ENCODE measurements at regions not wholly inside any gene's neighbourhood (a gene's known extent, or its start where the extent isn't known, plus 50 kb on each side); places are given as distances from the start of the nearest gene placed in this dataset.
A peak's percentile ranks its signal among the peaks of the same experiment; 100 is the strongest.
"Not testable (repeated sequence)": the region's sequence is repeated elsewhere in the genome, so short reads cannot be mapped to it uniquely, and the experiment has no call there.

DNA sequence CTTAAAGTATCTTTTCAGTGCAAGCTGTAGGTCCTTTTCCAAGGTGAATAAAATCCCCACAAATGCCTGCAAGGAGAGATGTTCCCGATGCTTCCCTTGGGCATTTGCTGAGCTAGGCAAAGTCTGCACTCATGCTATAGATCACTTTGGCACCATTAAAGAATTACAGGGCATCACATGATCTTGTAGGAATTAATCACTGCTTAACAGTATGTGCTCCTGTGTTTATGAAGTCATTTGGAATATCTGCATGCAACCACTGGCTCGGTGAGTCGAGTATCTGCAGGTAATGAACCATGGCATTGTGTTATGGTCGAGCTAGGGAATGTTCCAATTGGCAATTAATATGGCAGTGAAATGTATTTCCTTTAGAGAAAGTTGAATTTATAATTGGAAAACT lies 615.1 kb downstream of the TLE1 start:
- peak; percentile 65 for DNase-seq (ENCODE audit: low spot score)

DNA sequence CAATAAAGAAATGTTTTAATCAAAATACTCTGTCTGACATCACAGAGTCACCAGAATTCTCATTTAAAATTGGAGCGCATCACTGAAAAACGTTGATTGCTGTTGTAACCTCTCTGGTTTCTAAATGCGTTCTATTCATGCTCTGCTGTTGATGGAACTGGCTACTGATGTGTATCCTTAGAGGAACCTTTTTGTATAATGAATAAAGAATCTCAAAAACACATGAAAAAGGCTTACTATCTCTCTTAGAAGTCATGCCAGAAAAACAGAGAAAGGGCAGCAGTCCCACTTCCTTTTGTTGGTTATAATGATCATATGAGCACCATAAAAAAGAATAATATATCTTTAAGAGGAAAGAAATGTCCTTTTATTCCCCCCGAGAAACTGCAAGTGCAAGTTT lies 615.5 kb downstream of the TLE1 start:
- DNase-seq (ENCODE audit: low spot score), result no peak

DNA sequence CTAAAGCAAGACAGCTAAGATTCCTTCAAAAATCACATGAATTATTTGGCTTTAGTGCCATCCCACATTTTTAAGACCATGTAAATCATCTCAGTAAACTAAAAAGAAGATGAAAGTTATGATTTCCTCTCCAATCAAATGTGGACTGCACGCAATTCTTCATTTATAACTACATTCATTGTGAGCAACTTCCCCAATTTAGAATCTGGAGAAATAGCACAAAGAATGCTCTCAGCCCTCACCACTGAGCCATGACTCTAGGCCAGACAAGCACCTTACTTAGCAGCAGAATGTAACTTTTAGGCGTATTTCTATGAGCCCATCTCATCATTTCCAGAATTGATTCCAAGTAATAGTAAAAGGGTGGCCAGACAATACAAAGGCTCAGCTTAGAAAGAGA lies 616.6 kb downstream of the TLE1 start:
- no peak for DNase-seq (ENCODE audit: low spot score)

DNA sequence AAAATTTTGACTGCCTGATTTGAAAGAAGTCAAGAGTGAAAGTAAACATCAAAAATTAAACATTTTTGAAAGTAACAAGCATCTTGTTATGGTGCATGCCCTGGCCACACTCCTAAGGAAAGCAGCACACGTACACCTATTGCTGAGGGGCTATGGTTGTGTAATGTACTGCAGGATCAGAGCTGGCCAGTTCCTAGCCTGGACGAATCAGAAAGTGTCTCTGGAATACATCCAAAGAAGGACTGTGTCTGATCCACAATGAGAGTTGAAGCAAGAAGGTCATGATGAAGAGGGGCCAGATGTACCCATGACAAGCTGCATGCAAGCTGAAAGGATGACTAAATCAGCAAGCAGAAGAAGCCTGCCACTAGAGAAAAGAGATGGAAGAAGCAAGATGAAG lies 618.2 kb downstream of the TLE1 start:
- DNase-seq (ENCODE audit: low spot score), result no peak

DNA sequence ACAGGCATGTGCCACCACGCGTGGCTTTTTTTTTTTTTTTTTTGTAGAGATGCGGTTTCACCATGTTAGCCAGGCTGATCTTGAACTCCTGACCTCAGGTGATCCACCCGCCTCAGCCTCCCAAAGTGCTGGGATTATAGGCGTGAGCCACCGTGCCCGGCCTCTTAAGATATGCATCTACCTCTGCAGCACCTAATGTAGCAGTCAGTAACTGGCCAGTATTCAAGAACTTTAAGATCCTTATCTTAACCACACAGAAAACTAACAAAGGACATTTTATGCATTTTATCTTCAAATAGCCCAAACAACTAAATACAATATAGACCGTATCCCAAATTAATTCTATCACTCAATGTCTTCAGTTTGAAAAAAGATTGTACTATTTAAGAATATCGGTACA lies 618.7 kb downstream of the TLE1 start:
- no peak for DNase-seq (ENCODE audit: low spot score)

- no peak for DNase-seq (ENCODE audit: low spot score)
Observed at GRCh38 chr9:81069923-81070322, 619.4 kb downstream of the TLE1 start.

DNA sequence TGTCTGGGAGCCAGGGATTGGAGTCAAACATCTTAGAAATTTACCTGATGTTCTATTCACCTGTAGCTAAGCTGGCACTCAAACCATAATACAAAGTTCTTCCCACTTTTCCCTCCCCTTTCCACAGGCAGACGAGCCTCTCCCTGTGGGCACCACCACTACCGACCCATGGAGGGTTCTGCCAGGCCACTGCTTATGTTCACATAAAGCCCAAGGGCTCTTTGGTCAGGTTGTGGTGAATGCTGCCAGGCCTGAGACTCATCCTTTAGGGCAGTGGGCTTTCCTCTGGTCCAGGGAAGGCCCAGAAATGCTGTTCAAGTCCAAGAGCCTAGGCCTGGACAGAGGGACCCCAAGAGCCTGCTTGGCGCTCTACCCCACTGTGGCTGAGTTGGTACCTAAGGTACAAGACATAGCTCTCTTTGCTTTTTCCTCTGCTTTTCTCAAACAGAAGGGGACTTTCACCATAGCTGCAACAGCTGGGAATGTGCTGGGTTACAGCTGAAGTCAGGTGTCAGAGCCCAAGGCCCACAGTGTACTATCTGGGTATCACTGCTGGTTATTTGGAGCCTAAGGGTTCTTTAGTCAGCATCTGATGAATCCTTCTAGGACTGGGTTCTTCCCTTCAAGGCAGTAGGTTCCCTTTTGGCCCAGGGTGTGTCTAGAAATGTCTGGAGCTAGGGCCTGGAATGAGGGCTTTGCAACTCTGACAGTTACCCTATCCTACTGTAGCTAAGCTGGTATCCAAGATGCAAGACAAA lies 620.1 kb downstream of the TLE1 start:
- no peak for DNase-seq (ENCODE audit: low spot score)

DNA sequence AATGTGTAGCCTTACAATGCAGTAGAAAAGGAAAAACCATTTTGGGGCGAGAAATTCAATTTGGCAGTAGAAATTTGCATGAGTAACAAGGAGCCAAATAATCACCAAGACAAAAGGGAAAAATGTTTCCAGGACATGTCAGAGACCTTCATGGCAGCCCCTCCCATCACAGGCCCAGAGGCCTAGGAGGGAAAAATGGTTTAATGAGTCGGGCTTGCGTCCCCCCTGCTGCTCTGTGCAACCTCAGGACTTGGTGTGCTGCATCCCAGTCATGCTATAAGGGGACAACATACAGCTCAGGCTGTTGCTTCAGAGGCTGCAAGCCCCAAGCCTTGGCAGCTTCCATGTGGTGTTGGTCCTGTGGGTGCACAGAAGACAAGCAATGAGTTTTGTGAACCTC lies 626.4 kb downstream of the TLE1 start:
- DNase-seq (ENCODE audit: low spot score), result not testable (repeated sequence)

GRCh38 chr9:81058782-81059181 lies 630.6 kb downstream of the TLE1 start:
- DNase-seq (ENCODE audit: low spot score), result peak; percentile 55

DNA sequence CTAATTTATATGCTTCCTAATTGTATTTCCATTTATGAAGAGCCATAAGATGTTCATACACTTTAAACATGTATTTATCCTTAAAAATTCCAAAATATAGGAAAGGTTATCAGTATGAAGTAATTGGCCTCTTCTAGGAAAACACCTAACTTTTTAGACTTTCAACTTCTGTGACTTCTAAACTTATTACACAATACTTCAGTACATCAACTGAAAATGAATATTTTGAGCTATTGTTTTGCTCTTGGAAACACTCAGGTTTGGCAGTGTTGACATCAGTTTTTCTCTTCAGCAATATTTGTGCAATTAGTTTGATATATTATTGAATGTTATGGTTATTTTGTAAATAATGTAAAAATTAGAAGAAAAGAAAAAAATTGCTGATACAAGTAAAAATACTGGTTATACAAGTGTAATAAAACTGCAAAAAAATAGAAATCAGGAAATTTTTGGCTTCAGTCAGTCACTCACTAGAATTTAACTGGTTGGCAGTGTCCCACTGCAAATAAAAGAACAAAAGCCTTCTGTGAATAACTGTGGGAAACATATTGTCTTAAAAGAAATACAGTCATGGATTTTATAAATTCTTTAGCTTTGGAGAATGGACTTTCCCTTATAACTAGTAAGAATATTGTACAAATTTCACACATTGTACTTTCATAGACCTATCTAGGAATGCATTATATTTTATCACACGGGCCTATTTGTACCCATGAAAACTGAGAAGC lies 635.9 kb downstream of the TLE1 start:
- DNase-seq (ENCODE audit: low spot score), result no peak

DNA sequence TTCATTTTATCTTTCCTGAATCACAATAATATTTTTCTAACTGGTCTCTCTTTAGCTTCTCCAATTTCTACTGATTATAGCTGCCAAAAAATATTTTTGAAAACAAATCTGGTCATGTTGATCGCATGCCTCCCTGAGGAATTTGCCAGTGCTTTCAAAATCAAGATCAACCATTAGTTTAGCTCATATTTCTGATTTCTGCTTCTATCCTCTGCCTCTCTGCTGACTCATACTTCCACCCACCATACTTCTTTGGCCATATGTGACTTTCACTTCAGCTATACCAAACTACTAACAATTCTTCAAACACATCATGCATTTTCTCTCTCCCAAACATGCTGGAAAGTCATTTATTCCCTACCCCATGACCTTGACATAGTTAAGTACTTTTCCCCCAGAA lies 636.5 kb downstream of the TLE1 start:
- no peak for DNase-seq (ENCODE audit: low spot score)

GRCh38 chr9:81047280-81047679 lies 642.1 kb downstream of the TLE1 start:
- no peak for DNase-seq (ENCODE audit: low spot score)

DNA sequence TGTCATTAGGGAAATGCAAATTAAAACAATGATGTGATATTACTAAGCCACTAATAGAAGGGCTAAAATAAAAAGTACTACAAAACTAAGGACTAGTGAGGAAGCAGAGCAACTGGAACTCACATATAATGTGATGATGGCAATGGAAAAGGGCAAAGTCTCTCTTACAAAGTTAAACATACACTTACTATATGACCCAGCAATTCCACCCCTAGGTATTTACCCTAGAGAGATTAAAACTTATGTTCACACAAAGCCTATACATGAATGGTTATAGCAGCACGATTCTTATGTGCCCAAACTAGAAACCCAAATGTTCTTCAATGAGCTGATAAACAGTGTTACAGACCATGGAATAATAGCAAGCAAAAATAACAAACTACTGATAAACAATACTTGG lies 643.7 kb downstream of the TLE1 start:
- no peak for DNase-seq (ENCODE audit: low spot score)

DNA sequence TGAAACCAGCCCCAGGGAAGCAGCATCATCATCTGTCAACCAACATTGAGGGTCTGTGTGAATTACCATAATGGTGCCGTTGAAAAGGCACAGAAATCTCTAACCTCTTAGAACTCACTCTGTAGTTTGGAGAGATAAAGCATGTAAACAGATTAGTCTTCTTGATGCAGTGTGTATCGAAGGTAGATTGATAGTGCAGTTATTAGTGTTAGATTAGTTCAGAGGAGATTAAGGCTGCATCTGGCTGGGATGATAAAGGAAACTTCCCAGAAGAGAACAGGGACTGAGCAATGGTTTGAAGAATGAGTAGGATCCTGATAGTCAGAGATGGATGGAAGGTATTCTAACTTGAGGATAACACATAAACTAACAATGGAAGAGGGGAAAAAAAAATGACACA lies 651.5 kb downstream of the TLE1 start:
- no peak for DNase-seq (ENCODE audit: low spot score)

DNA sequence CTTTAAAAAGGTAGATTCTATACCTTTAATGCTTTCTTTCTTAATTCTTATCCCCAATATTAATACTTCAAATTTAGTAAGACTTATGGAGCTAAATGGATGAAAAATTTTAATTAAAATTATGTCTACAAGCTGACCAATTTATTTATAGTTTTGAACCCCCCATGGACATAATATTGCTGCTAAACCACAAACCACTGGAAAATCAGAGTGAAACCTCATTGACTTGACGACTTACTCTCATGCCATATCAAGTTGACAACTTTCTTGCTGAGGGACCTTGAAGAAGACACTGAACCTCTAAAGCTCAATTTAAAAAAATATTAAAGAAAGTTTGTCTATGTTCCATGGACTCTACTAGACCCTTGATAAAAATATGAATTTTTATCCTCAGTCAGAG lies 653.7 kb downstream of the TLE1 start:
- no peak for DNase-seq (ENCODE audit: low spot score)

- no peak for DNase-seq (ENCODE audit: low spot score)
Observed at GRCh38 chr9:81035171-81035570, 654.2 kb downstream of the TLE1 start.

- DNase-seq (ENCODE audit: low spot score), result peak; percentile 62
Observed at GRCh38 chr9:81032831-81033230, 656.5 kb downstream of the TLE1 start.

- peak; percentile 84 for DNase-seq (ENCODE audit: low spot score)
Observed at GRCh38 chr9:81032030-81032572, 657.2 kb downstream of the TLE1 start.

- peak; percentile 89 for DNase-seq (ENCODE audit: low spot score)
Observed at GRCh38 chr9:81031422-81032029, 657.8 kb downstream of the TLE1 start.

DNA sequence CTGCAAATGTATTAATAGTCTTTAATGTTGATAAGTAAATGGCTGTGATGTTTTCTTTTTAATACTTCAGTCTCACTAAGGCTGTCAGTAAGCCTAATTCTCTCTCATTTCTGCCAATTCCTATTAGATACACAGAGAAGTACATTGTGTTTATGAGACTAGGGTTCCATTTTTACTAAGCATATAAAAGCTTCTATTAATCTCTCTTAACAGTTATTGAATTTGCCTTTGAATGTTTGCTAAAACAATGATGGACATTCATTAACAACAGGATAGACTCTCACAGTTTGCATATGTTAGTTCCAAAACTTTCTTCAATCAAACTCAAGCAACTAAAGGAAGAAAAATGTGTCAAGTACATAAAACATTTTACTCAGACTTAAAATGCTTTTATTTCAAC lies 659.3 kb downstream of the TLE1 start:
- DNase-seq (ENCODE audit: low spot score), result no peak

- peak; percentile 97 for DNase-seq (ENCODE audit: low spot score)
Observed at GRCh38 chr9:81028504-81028903, 660.8 kb downstream of the TLE1 start.

- DNase-seq (ENCODE audit: low spot score), result no peak
Observed at GRCh38 chr9:81022177-81022576, 667.2 kb downstream of the TLE1 start.

DNA sequence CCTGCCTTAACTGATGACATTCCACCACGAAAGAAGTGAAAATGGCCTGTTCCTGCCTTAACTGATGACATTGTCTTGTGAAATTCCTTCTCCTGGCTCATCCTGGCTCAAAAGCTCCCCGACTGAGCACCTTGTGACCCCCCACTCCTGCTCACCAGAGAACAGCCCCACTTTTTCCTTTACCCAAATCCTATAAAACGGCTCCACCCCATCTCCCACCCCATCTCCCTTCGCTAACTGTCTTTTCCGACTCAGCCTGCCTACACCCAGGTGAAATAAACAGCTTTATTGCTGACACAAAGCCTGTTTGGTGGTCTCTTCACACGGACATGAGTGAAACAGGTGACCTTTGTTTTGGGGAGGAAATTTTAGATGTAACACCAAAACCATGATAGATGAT lies 674.4 kb downstream of the TLE1 start:
- DNase-seq (ENCODE audit: low spot score), result not testable (repeated sequence)
